Esophagus squamous epithelium (tissue), 5 donors: ENCODE measurements at regions not wholly inside any gene's neighbourhood (a gene's known extent, or its start where the extent isn't known, plus 50 kb on each side); places are given as distances from the start of the nearest gene placed in this dataset.

Source experiments
- DNase-seq: peaks from one replicate; lab custom pipeline; 2025; lab: John Stamatoyannopoulos, UW
- H3K27ac ChIP-seq, 4 donors: fragments of 200-600 bp; sonication (generic); one replicate each; pipeline ENCODE4 v1.5.1; 2016 to 2019; ENCODE audit warnings: mild to moderate bottlenecking in 1 of 4
- H3K27me3 ChIP-seq, 4 donors: fragments of 200-600 bp; sonication (generic); 1 replicate in 3 of 4; 2 replicates in 1 of 4; pipeline versions ENCODE4 v1.5.1 to v1.6.0; 2017 to 2021; ENCODE audit warnings: antibody characterized with exemption in 1 of 4
- H3K36me3 ChIP-seq, 3 donors: fragments of 200-600 bp; sonication (generic); one replicate each; pipeline ENCODE4 v1.5.1; 2016 to 2019
- H3K4me1 ChIP-seq, 3 donors: fragments of 200-600 bp; sonication (generic); one replicate each; pipeline ENCODE4 v1.5.1; 2017 to 2019
- H3K4me3 ChIP-seq, 4 donors: fragments of 200-600 bp; sonication (generic); 1 replicate in 3 of 4; 2 replicates in 1 of 4; pipeline ENCODE4 v1.5.1; 2016 to 2019; ENCODE audit warnings: mild to moderate bottlenecking in 2 of 4, moderate library complexity in 1 of 4
- H3K9me3 ChIP-seq, 3 donors: fragments of 200-600 bp; sonication (generic); one replicate each; pipeline ENCODE4 v1.5.1; 2016 to 2019
- CTCF ChIP-seq, 6 experiments: fragments of 450-650 bp in 4 of 6; fragments of 200-600 bp in 2 of 6; sonication (generic) in 2 of 6; IDR thresholded peaks; one replicate each; pipeline ENCODE4 v1.5.1; 2016 to 2019; ENCODE audit warnings: antibody characterized with exemption in 6 of 6, mild to moderate bottlenecking in 4 of 6, moderate library complexity in 4 of 6
- POLR2A ChIP-seq, 4 donors: fragments of 450-650 bp; IDR thresholded peaks; one replicate each; pipeline ENCODE4 v1.6.1; 2017; ENCODE audit warnings: antibody characterized with exemption in 4 of 4, mild to moderate bottlenecking in 4 of 4, moderate library complexity in 3 of 4
- WGBS, 2 donors: methylation state at CpG; one replicate each; pipeline ENCODE4 v1.1.5; 2018; 5-methylcytosine and 5-hydroxymethylcytosine counted together
- intact Hi-C: fragments of 100-400 bp; cut with DNase I; formaldehyde crosslinking; loops from one replicate; pipeline ENCODE4 v1.15.0; 2022
- donor health status: DM: yes; HTN: yes; CAD: no.

- H3K36me3 ChIP-seq, result no peaks in the 10 kb centered on the region
- H3K27ac ChIP-seq, result no peak overlapping the region
- no peaks in the 10 kb centered on the region for H3K9me3 ChIP-seq
- DNase-seq, result no peak
- no peak for TF ChIP-seq POLR2A (IDR thresholded peaks at IDR 0.05)
- no peak for TF ChIP-seq CTCF (IDR thresholded peaks at IDR 0.05)
- H3K4me3 ChIP-seq, result no peak overlapping the region
- H3K27me3 ChIP-seq, result no peaks in the 10 kb centered on the region
- 54 to 75% methylated on average over 3 of the region's 3 CpGs for WGBS, 2 donors
- no peaks in the 10 kb centered on the region for H3K4me1 ChIP-seq
- intact Hi-C loops, result no loop called here
These were observed 441.2 kb upstream of the ZNF462 start for GRCh38 chr9:106421772-106422171.

- no peak for DNase-seq
- intact Hi-C loops, result no loop called here
- whole genome bisulfite sequencing, 2 donors, result 49 to 62% methylated on average over 2 of the region's 2 CpGs
- Histone ChIP-seq H3K9me3 (no peaks in the 10 kb centered on the region), H3K27me3 (no peaks in the 10 kb centered on the region), H3K27ac (no peak overlapping the region), H3K36me3 (no peaks in the 10 kb centered on the region), H3K4me3 (no peak overlapping the region), H3K4me1 (no peaks in the 10 kb centered on the region)
- TF ChIP-seq CTCF (IDR thresholded peaks at IDR 0.05) (no peak), POLR2A (IDR thresholded peaks at IDR 0.05) (no peak)
These were observed 439.4 kb upstream of the ZNF462 start for GRCh38 chr9:106423575-106423974.

GRCh38 chr9:106432631-106433030 is 430.3 kb upstream of the ZNF462 start:
- H3K27ac ChIP-seq, result no peak overlapping the region
- H3K27me3 ChIP-seq, result no peaks in the 10 kb centered on the region
- H3K9me3 ChIP-seq, result no peaks in the 10 kb centered on the region
- H3K36me3 ChIP-seq, result no peaks in the 10 kb centered on the region
- intact Hi-C loops, result no loop called here
- no peak overlapping the region for H3K4me3 ChIP-seq
- no peak for TF ChIP-seq POLR2A (IDR thresholded peaks at IDR 0.05)
- TF ChIP-seq CTCF (IDR thresholded peaks at IDR 0.05), result no peak
- 19 to 75% methylated on average over 1 of the region's 1 CpG for WGBS, 2 donors
- no peak for DNase-seq
- no peaks in the 10 kb centered on the region for H3K4me1 ChIP-seq

GRCh38 chr9:106438928-106439327 is 424.0 kb upstream of the ZNF462 start:
- Histone ChIP-seq H3K9me3 (no peaks in the 10 kb centered on the region), H3K27me3 (no peaks in the 10 kb centered on the region), H3K36me3 (no peaks in the 10 kb centered on the region), H3K27ac (no peak overlapping the region), H3K4me3 (no peak overlapping the region), H3K4me1 (no peaks in the 10 kb centered on the region)
- DNase-seq, result no peak
- WGBS, 2 donors, result 62 to 73% methylated on average over 3 of the region's 3 CpGs
- TF ChIP-seq POLR2A (IDR thresholded peaks at IDR 0.05), result no peak
- intact Hi-C loops, result no loop called here

GRCh38 chr9:106441283-106441682 is 421.7 kb upstream of the ZNF462 start:
- no peak overlapping the region for H3K27ac ChIP-seq
- no peaks in the 10 kb centered on the region for H3K36me3 ChIP-seq
- TF ChIP-seq POLR2A (IDR thresholded peaks at IDR 0.05), result no peak
- TF ChIP-seq CTCF (IDR thresholded peaks at IDR 0.05), result no peak
- no peaks in the 10 kb centered on the region for H3K9me3 ChIP-seq
- WGBS, 2 donors, result 66 to 67% methylated on average over 3 of the region's 3 CpGs
- H3K27me3 ChIP-seq, result no peaks in the 10 kb centered on the region
- no peaks in the 10 kb centered on the region for H3K4me1 ChIP-seq
- intact Hi-C loops, result no loop called here
- DNase-seq, result no peak
- H3K4me3 ChIP-seq, result no peak overlapping the region

GRCh38 chr9:106443520-106443919 is 419.4 kb upstream of the ZNF462 start:
- Histone ChIP-seq H3K27ac (no peak overlapping the region), H3K36me3 (no peaks in the 10 kb centered on the region), H3K4me1 (no peaks in the 10 kb centered on the region), H3K4me3 (no peak overlapping the region), H3K27me3 (no peaks in the 10 kb centered on the region), H3K9me3 (no peaks in the 10 kb centered on the region)
- intact Hi-C loops, result no loop called here
- DNase-seq, result no peak
- WGBS, 2 donors, result 58 to 70% methylated on average over 1 of the region's 1 CpG
- TF ChIP-seq CTCF (IDR thresholded peaks at IDR 0.05) (no peak), POLR2A (IDR thresholded peaks at IDR 0.05) (no peak)
